ENCODE measurements at regions not wholly inside any gene's neighbourhood (a gene's known extent, or its start where the extent isn't known, plus 50 kb on each side); places are given as distances from the start of the nearest gene placed in this dataset.

- Histone ChIP-seq H3K27me3 (ENCODE audit: low read length) (no peaks in the 10 kb centered on the region), H4K20me1 (ENCODE audit: insufficient read depth, low read depth, low read length) (no peaks in the 10 kb centered on the region), H3K9ac (ENCODE audit: low read length) (no peak overlapping the region), H3K9me2 (replicated peaks; ENCODE audit: insufficient read depth, low read length) (no peaks in the 10 kb centered on the region), H3K4me2 (ENCODE audit: low read depth, low read length, poor library complexity, severe bottlenecking) (no peak overlapping the region), H3K9me3 (ENCODE audit: low read length) (peaks cover 27% of the 10 kb centered on the region), H3K36me3 (ENCODE audit: insufficient read depth, low read length) (no peaks in the 10 kb centered on the region), H3K79me2 (ENCODE audit: low read length) (no peaks in the 10 kb centered on the region), H3K27ac (ENCODE audit: low read length) (no peak overlapping the region), H2AFZ (ENCODE audit: low read length) (no peak overlapping the region), H3K4me1 (ENCODE audit: low read length) (no peaks in the 10 kb centered on the region), H3K4me3 (ENCODE audit: low read length) (no peak overlapping the region)
- no peak for DNase-seq
Observed at GRCh38 chr15:97456521-97457202, 503.8 kb upstream of the ARRDC4 start.

DNA sequence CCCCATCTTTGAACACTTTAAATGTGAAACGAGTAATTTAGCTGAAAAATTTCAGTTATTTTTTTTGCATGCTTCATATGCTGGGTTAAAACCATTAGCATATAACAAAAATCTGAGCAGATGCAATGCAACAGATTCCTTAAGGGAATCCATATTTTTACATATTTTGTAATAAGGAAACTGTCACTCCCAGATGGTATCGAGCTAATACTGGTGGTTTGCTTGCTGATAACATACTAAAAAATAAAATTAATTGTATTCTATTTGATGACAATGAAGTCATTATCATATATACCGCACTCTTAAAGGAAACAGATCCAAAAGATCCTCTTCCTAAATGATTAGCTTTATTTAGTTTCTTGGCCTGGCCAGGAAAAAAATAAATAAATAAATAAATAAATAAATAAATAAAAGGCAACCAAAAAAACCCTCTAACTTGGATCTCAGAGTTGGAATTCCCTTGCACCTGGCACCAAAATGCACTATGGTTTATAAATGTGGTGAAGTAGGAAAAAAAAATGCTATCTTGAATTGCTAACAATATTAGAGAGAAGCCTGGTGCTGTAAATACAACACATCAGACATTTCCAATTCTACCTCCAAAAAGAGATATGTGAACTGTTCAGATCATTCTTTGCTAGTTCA, 503.2 kb upstream of the ARRDC4 start:
- H3K4me1 ChIP-seq (ENCODE audit: low read length): no peaks in the 10 kb centered on the region
- no peak overlapping the region for H3K9ac ChIP-seq (ENCODE audit: low read length)
- no peak for DNase-seq
- H3K36me3 ChIP-seq (ENCODE audit: insufficient read depth, low read length): no peaks in the 10 kb centered on the region
- H2AFZ ChIP-seq (ENCODE audit: low read length): no peak overlapping the region
- no peaks in the 10 kb centered on the region for H3K79me2 ChIP-seq (ENCODE audit: low read length)
- no peaks in the 10 kb centered on the region for H3K9me2 ChIP-seq (replicated peaks; ENCODE audit: insufficient read depth, low read length)
- no peaks in the 10 kb centered on the region for H4K20me1 ChIP-seq (ENCODE audit: insufficient read depth, low read depth, low read length)
- H3K9me3 ChIP-seq (ENCODE audit: low read length): peaks cover 26% of the 10 kb centered on the region
- H3K27ac ChIP-seq (ENCODE audit: low read length): no peak overlapping the region
- H3K4me2 ChIP-seq (ENCODE audit: low read depth, low read length, poor library complexity, severe bottlenecking): no peak overlapping the region
- no peaks in the 10 kb centered on the region for H3K27me3 ChIP-seq (ENCODE audit: low read length)
- H3K4me3 ChIP-seq (ENCODE audit: low read length): no peak overlapping the region

DNA sequence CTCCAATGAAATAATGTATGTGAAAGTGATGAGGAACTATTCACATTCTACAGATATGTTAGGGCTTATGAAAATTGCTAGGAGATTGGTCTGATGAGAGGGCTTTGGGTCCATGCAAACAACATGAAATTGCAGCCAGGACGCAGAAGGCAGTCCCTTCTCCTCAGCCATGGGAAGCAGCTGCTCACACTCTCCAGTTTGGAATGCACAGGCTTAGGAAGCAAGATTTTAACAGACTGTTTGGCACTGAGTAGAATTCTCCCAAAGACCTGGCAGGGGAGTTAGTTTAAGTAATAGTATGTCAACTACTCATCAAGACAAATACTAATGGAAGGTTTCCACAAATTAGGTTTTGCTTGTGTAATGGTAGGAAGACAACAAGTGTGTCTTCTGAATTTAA, 500.7 kb upstream of the ARRDC4 start:
- H3K27me3 ChIP-seq (ENCODE audit: low read length): no peaks in the 10 kb centered on the region
- no peaks in the 10 kb centered on the region for H3K4me1 ChIP-seq (ENCODE audit: low read length)
- no peaks in the 10 kb centered on the region for H4K20me1 ChIP-seq (ENCODE audit: insufficient read depth, low read depth, low read length)
- no peak overlapping the region for H2AFZ ChIP-seq (ENCODE audit: low read length)
- no peak overlapping the region for H3K27ac ChIP-seq (ENCODE audit: low read length)
- no peak for DNase-seq
- H3K9me2 ChIP-seq (replicated peaks; ENCODE audit: insufficient read depth, low read length): no peaks in the 10 kb centered on the region
- no peaks in the 10 kb centered on the region for H3K36me3 ChIP-seq (ENCODE audit: insufficient read depth, low read length)
- H3K4me3 ChIP-seq (ENCODE audit: low read length): no peak overlapping the region
- no peak overlapping the region for H3K4me2 ChIP-seq (ENCODE audit: low read depth, low read length, poor library complexity, severe bottlenecking)
- peaks cover 28% of the 10 kb centered on the region for H3K9me3 ChIP-seq (ENCODE audit: low read length)
- H3K79me2 ChIP-seq (ENCODE audit: low read length): no peaks in the 10 kb centered on the region
- no peak overlapping the region for H3K9ac ChIP-seq (ENCODE audit: low read length)

GRCh38 chr15:97461226-97461625, 499.3 kb upstream of the ARRDC4 start:
- H2AFZ ChIP-seq (ENCODE audit: low read length): no peak overlapping the region
- H4K20me1 ChIP-seq (ENCODE audit: insufficient read depth, low read depth, low read length): no peaks in the 10 kb centered on the region
- H3K9me2 ChIP-seq (replicated peaks; ENCODE audit: insufficient read depth, low read length): no peaks in the 10 kb centered on the region
- no peak for DNase-seq
- H3K36me3 ChIP-seq (ENCODE audit: insufficient read depth, low read length): no peaks in the 10 kb centered on the region
- no peak overlapping the region for H3K27ac ChIP-seq (ENCODE audit: low read length)
- H3K4me2 ChIP-seq (ENCODE audit: low read depth, low read length, poor library complexity, severe bottlenecking): no peak overlapping the region
- no peaks in the 10 kb centered on the region for H3K79me2 ChIP-seq (ENCODE audit: low read length)
- no peak overlapping the region for H3K9ac ChIP-seq (ENCODE audit: low read length)
- peaks cover 30% of the 10 kb centered on the region for H3K9me3 ChIP-seq (ENCODE audit: low read length)
- no peaks in the 10 kb centered on the region for H3K27me3 ChIP-seq (ENCODE audit: low read length)
- no peaks in the 10 kb centered on the region for H3K4me1 ChIP-seq (ENCODE audit: low read length)
- no peak overlapping the region for H3K4me3 ChIP-seq (ENCODE audit: low read length)

DNA sequence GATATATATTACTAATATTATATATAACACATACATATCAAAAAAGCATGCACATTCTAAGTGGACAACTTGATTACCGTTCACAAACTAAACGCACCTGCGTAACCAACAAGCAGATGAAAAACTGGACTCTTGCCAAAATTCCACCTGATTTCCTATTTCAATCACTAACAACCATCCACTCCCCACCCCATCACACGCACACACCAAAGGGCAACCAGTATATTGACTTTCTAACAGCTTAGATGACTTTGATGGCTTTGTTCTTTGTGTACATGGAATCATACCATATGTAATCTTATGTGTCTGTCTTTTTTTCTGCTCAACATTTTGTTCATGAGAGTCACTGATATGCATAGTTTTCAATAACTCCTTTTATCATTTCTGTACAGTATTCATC, 496.8 kb upstream of the ARRDC4 start:
- peaks cover 29% of the 10 kb centered on the region for H3K9me3 ChIP-seq (ENCODE audit: low read length)
- H3K4me3 ChIP-seq (ENCODE audit: low read length): no peak overlapping the region
- no peaks in the 10 kb centered on the region for H3K79me2 ChIP-seq (ENCODE audit: low read length)
- no peaks in the 10 kb centered on the region for H3K36me3 ChIP-seq (ENCODE audit: insufficient read depth, low read length)
- H2AFZ ChIP-seq (ENCODE audit: low read length): no peak overlapping the region
- no peaks in the 10 kb centered on the region for H3K27me3 ChIP-seq (ENCODE audit: low read length)
- H4K20me1 ChIP-seq (ENCODE audit: insufficient read depth, low read depth, low read length): no peaks in the 10 kb centered on the region
- no peak overlapping the region for H3K4me2 ChIP-seq (ENCODE audit: low read depth, low read length, poor library complexity, severe bottlenecking)
- H3K9me2 ChIP-seq (replicated peaks; ENCODE audit: insufficient read depth, low read length): no peaks in the 10 kb centered on the region
- no peak for DNase-seq
- no peak overlapping the region for H3K9ac ChIP-seq (ENCODE audit: low read length)
- no peak overlapping the region for H3K27ac ChIP-seq (ENCODE audit: low read length)
- H3K4me1 ChIP-seq (ENCODE audit: low read length): no peaks in the 10 kb centered on the region

GRCh38 chr15:97470417-97470816, 490.1 kb upstream of the ARRDC4 start:
- H3K4me2 ChIP-seq (ENCODE audit: low read depth, low read length, poor library complexity, severe bottlenecking): no peak overlapping the region
- H3K9me3 ChIP-seq (ENCODE audit: low read length): peaks cover 31% of the 10 kb centered on the region
- H3K79me2 ChIP-seq (ENCODE audit: low read length): no peaks in the 10 kb centered on the region
- H3K9me2 ChIP-seq (replicated peaks; ENCODE audit: insufficient read depth, low read length): no peaks in the 10 kb centered on the region
- H3K27ac ChIP-seq (ENCODE audit: low read length): no peak overlapping the region
- no peaks in the 10 kb centered on the region for H3K27me3 ChIP-seq (ENCODE audit: low read length)
- no peak overlapping the region for H3K9ac ChIP-seq (ENCODE audit: low read length)
- no peaks in the 10 kb centered on the region for H3K4me1 ChIP-seq (ENCODE audit: low read length)
- H2AFZ ChIP-seq (ENCODE audit: low read length): no peak overlapping the region
- H4K20me1 ChIP-seq (ENCODE audit: insufficient read depth, low read depth, low read length): no peaks in the 10 kb centered on the region
- no peaks in the 10 kb centered on the region for H3K36me3 ChIP-seq (ENCODE audit: insufficient read depth, low read length)
- no peak for DNase-seq
- H3K4me3 ChIP-seq (ENCODE audit: low read length): no peak overlapping the region

GRCh38 chr15:97473627-97474026, 486.9 kb upstream of the ARRDC4 start:
- Histone ChIP-seq H3K27me3 (ENCODE audit: low read length) (no peaks in the 10 kb centered on the region), H3K9ac (ENCODE audit: low read length) (no peak overlapping the region), H3K4me1 (ENCODE audit: low read length) (no peaks in the 10 kb centered on the region), H3K4me2 (ENCODE audit: low read depth, low read length, poor library complexity, severe bottlenecking) (no peak overlapping the region), H3K9me2 (replicated peaks; ENCODE audit: insufficient read depth, low read length) (no peaks in the 10 kb centered on the region), H3K4me3 (ENCODE audit: low read length) (no peak overlapping the region), H3K79me2 (ENCODE audit: low read length) (no peaks in the 10 kb centered on the region), H2AFZ (ENCODE audit: low read length) (no peak overlapping the region), H3K9me3 (ENCODE audit: low read length) (peaks cover 28% of the 10 kb centered on the region), H4K20me1 (ENCODE audit: insufficient read depth, low read depth, low read length) (no peaks in the 10 kb centered on the region), H3K36me3 (ENCODE audit: insufficient read depth, low read length) (no peaks in the 10 kb centered on the region), H3K27ac (ENCODE audit: low read length) (no peak overlapping the region)
- no peak for DNase-seq

- Histone ChIP-seq H3K36me3 (ENCODE audit: insufficient read depth, low read length) (no peaks in the 10 kb centered on the region), H2AFZ (ENCODE audit: low read length) (no peak overlapping the region), H4K20me1 (ENCODE audit: insufficient read depth, low read depth, low read length) (no peaks in the 10 kb centered on the region), H3K9me2 (replicated peaks; ENCODE audit: insufficient read depth, low read length) (no peaks in the 10 kb centered on the region), H3K9ac (ENCODE audit: low read length) (no peak overlapping the region), H3K4me3 (ENCODE audit: low read length) (no peak overlapping the region), H3K4me1 (ENCODE audit: low read length) (no peaks in the 10 kb centered on the region), H3K79me2 (ENCODE audit: low read length) (no peaks in the 10 kb centered on the region), H3K27me3 (ENCODE audit: low read length) (no peaks in the 10 kb centered on the region), H3K27ac (ENCODE audit: low read length) (no peak overlapping the region), H3K4me2 (ENCODE audit: low read depth, low read length, poor library complexity, severe bottlenecking) (no peak overlapping the region), H3K9me3 (ENCODE audit: low read length) (peaks cover 36% of the 10 kb centered on the region)
- no peak for DNase-seq
Observed at GRCh38 chr15:97479957-97480356, 480.5 kb upstream of the ARRDC4 start.

All from Karpas-422 (cell line).